CD4-positive, alpha-beta T cell (primary cell): ENCODE measurements at regions not wholly inside any gene's neighbourhood (a gene's known extent, or its start where the extent isn't known, plus 50 kb on each side); places are given as distances from the start of the nearest gene placed in this dataset.

ENCODE experiments used
- ATAC-seq: fragments of 200-7000 bp; cut with Tn5 transposase; one replicate; pipeline ENCODE4 v1.10.0; 2022; ENCODE audit warnings: mild to moderate bottlenecking; ENCODE audit not compliant: poor library complexity
- CTCF ChIA-PET: fragments of 350-600 bp; sonication (Branson Sonifier 250); formaldehyde crosslinking; loops from one replicate; lab custom pipeline; 2021; ENCODE audit warnings: antibody characterized with exemption, inconsistent platforms; lab: Charles Lee
- POLR2A ChIA-PET: fragments of 350-600 bp; sonication (Branson Sonifier 250); formaldehyde crosslinking; loops from one replicate; lab custom pipeline; 2021; ENCODE audit warnings: antibody characterized with exemption, inconsistent platforms; lab: Charles Lee
- DNase-seq, 14 experiments: peaks; one replicate each; pipeline ENCODE4 v3.0.0-alpha.2; 2013 to 2020; ENCODE audit warnings: mixed read lengths in 2 of 14
- H3K27ac ChIP-seq, 2 donors: one replicate each; pipeline versions ENCODE4 v1.5.1 to v1.7.0; 2013; ENCODE audit warnings: low read length in 2 of 2, low read depth in 1 of 2, mild to moderate bottlenecking in 1 of 2
- H3K27me3 ChIP-seq, 2 experiments: 1 replicate in 1 of 2; 2 replicates in 1 of 2; pipeline versions ENCODE4 v1.6.1 to v1.7.0; 2013; ENCODE audit warnings: low read length in 2 of 2, control low read depth in 1 of 2, mild to moderate bottlenecking in 1 of 2, moderate library complexity in 1 of 2; ENCODE audit not compliant: insufficient read depth in 2 of 2, control insufficient read depth in 1 of 2
- H3K36me3 ChIP-seq: one replicate; pipeline ENCODE4 v1.6.1; 2013; ENCODE audit warnings: low read length, control low read depth; ENCODE audit not compliant: insufficient read depth
- H3K4me1 ChIP-seq: one replicate; pipeline ENCODE4 v1.6.1; 2013; ENCODE audit warnings: low read length, control low read depth; ENCODE audit not compliant: insufficient read depth
- H3K4me3 ChIP-seq: one replicate; pipeline ENCODE4 v1.5.1; 2013; ENCODE audit warnings: mild to moderate bottlenecking, low read length, moderate library complexity
- H3K9me3 ChIP-seq, 2 experiments: 1 replicate in 1 of 2; 2 replicates in 1 of 2; pipeline versions ENCODE4 v1.6.1 to v1.7.0; 2013; ENCODE audit warnings: low read length in 2 of 2, mild to moderate bottlenecking in 2 of 2, control low read depth in 1 of 2, moderate library complexity in 1 of 2; ENCODE audit not compliant: control insufficient read depth in 1 of 2, insufficient read depth in 1 of 2
- H3K27ac Mint-ChIP-seq: one replicate; pipeline ENCODE4 v1.8.0; 2020; ENCODE audit warnings: mixed read lengths
- H3K27me3 Mint-ChIP-seq: one replicate; pipeline ENCODE4 v1.8.0; 2021; ENCODE audit warnings: mixed read lengths
- H3K36me3 Mint-ChIP-seq: one replicate; pipeline ENCODE4 v1.8.0; 2021; ENCODE audit warnings: low read depth, mixed read lengths
- H3K4me1 Mint-ChIP-seq: one replicate; pipeline ENCODE4 v1.8.0; 2021; ENCODE audit warnings: low read depth, mixed read lengths
- H3K4me3 Mint-ChIP-seq: one replicate; pipeline ENCODE4 v1.8.0; 2020; ENCODE audit warnings: mild to moderate bottlenecking, mixed read lengths
- H3K9me3 Mint-ChIP-seq: one replicate; pipeline ENCODE4 v1.8.0; 2020; ENCODE audit warnings: mixed read lengths
- CTCF ChIP-seq: fragments of 200-600 bp; IDR thresholded peaks from one replicate; pipeline ENCODE4 v1.8.0; 2022; ENCODE audit warnings: antibody characterized with exemption, mild to moderate bottlenecking
- intact Hi-C, 2 experiments: fragments of 100-400 bp; cut with DNase I in 1 of 2; cut with micrococcal nuclease in 1 of 2; formaldehyde crosslinking; loops; one replicate each; pipeline versions ENCODE4 v1.15.1 to v1.9.0; 2023 to 2025; cut with DNase I, micrococcal nuclease

GRCh38 chr13:103615771-103616170, 549.6 kb upstream of the SLC10A2 start:
- CTCF ChIA-PET = no interaction called here

GRCh38 chr13:103614761-103615160, 548.5 kb upstream of the SLC10A2 start:
- Histone ChIP-seq H3K4me1 (no peaks in the 10 kb centered on the region), H3K9me3 (peaks cover 0 to 4% of the 10 kb centered on the region in 2 experiments), H3K27me3 (no peaks in the 10 kb centered on the region), H3K27ac (no peak overlapping the region), H3K36me3 (no peaks in the 10 kb centered on the region), H3K4me3 (no peak overlapping the region)
- Mint-ChIP-seq H3K9me3 (no peaks in the 10 kb centered on the region), H3K4me1 (no peaks in the 10 kb centered on the region), H3K4me3 (no peak overlapping the region), H3K27me3 (no peaks in the 10 kb centered on the region), H3K36me3 (no peaks in the 10 kb centered on the region), H3K27ac (no peak overlapping the region)
- CTCF ChIA-PET = interaction anchor here (0.8 kb wide), 1 partner anchor 9 kb away, joined by 3 read pairs; no protein-coding TSS in a partner anchor
- DNase-seq (no peak), ATAC-seq (no peak)
- POLR2A ChIA-PET = no interaction called here
- intact Hi-C loops = no loop called here
- TF ChIP-seq CTCF = no peak

More at GRCh38 chr13:103615771-103616170, 549.6 kb upstream of the SLC10A2 start:
- no peak for DNase-seq
- ATAC-seq = no peak
- Mint-ChIP-seq H3K27ac (no peak overlapping the region), H3K27me3 (no peaks in the 10 kb centered on the region), H3K36me3 (no peaks in the 10 kb centered on the region), H3K4me3 (no peak overlapping the region), H3K4me1 (no peaks in the 10 kb centered on the region), H3K9me3 (no peaks in the 10 kb centered on the region)
- no peak for TF ChIP-seq CTCF
- POLR2A ChIA-PET = no interaction called here
- no peak overlapping the region for H3K27ac ChIP-seq
- H3K4me1 ChIP-seq = no peaks in the 10 kb centered on the region
- no peaks in the 10 kb centered on the region for H3K27me3 ChIP-seq
- H3K36me3 ChIP-seq = no peaks in the 10 kb centered on the region
- intact Hi-C loops = no loop called here
- H3K4me3 ChIP-seq = no peak overlapping the region
- peaks cover 0 to 4% of the 10 kb centered on the region in 2 experiments for H3K9me3 ChIP-seq

GRCh38 chr13:103607995-103608394, 541.8 kb upstream of the SLC10A2 start:
- H3K4me1 ChIP-seq = no peaks in the 10 kb centered on the region
- CTCF ChIA-PET = interaction anchor here (1.2 kb wide), 1 partner anchor 22 kb away, joined by 3 read pairs; no protein-coding TSS in a partner anchor
- no peaks in the 10 kb centered on the region for H3K27me3 ChIP-seq
- H3K36me3 ChIP-seq = no peaks in the 10 kb centered on the region
- Mint-ChIP-seq H3K27me3 (no peaks in the 10 kb centered on the region), H3K9me3 (peaks cover 2% of the 10 kb centered on the region), H3K27ac (no peak overlapping the region), H3K4me3 (no peak overlapping the region), H3K4me1 (no peaks in the 10 kb centered on the region), H3K36me3 (no peaks in the 10 kb centered on the region)
- intact Hi-C loops = no loop called here
- POLR2A ChIA-PET = no interaction called here
- H3K27ac ChIP-seq = no peak overlapping the region
- no peak for DNase-seq
- no peak for ATAC-seq
- no peak overlapping the region for H3K4me3 ChIP-seq
- peaks cover 0 to 5% of the 10 kb centered on the region in 2 experiments for H3K9me3 ChIP-seq
- no peak for TF ChIP-seq CTCF
